Esophagus muscularis mucosa (tissue), 4 donors: ENCODE measurements at regions not wholly inside any gene's neighbourhood (a gene's known extent, or its start where the extent isn't known, plus 50 kb on each side); places are given as distances from the start of the nearest gene placed in this dataset.

Experiments used
- CTCF ChIP-seq, 3 experiments: fragments of 200-600 bp in 2 of 3; fragments of 450-650 bp in 1 of 3; sonication (generic) in 2 of 3; IDR thresholded peaks; one replicate each; pipeline ENCODE4 v1.5.1; 2017 to 2019; ENCODE audit warnings: antibody characterized with exemption in 3 of 3, mild to moderate bottlenecking in 2 of 3, moderate library complexity in 1 of 3
- EP300 ChIP-seq: sonication (generic); formaldehyde crosslinking; IDR thresholded peaks from one replicate; pipeline ENCODE4 v1.6.1; 2017; ENCODE audit warnings: antibody characterized with exemption
- POLR2A ChIP-seq: fragments of 450-650 bp; IDR thresholded peaks from one replicate; pipeline ENCODE4 v1.6.1; 2017; ENCODE audit warnings: antibody characterized with exemption, moderate library complexity, mild to moderate bottlenecking, low read depth
- POLR2AphosphoS5 ChIP-seq, 2 donors: sonication (generic); formaldehyde crosslinking; IDR thresholded peaks; one replicate each; pipeline ENCODE4 v1.6.1; 2017; ENCODE audit warnings: antibody characterized with exemption in 2 of 2

- TF ChIP-seq POLR2A = no peak
- no peak for TF ChIP-seq CTCF (IDR thresholded peaks at IDR 0.05)
- no peak for TF ChIP-seq POLR2AphosphoS5 (IDR thresholded peaks at IDR 0.05)
- TF ChIP-seq EP300 = no peak
Observed at GRCh38 chr5:2531318-2531717, 220.2 kb downstream of the IRX2 start.
